Endothelial cell of umbilical vein (primary cell): ENCODE measurements at regions not wholly inside any gene's neighbourhood (a gene's known extent, or its start where the extent isn't known, plus 50 kb on each side); places are given as distances from the start of the nearest gene placed in this dataset.
"Not testable (repeated sequence)": the region's sequence is repeated elsewhere in the genome, so short reads cannot be mapped to it uniquely, and the experiment has no call there.

Experiments used
- BruUV-seq: library from RNA; stranded (reverse); fragments of 400-500 nt; replicated peaks from 2 replicates; lab custom pipeline; 2021; lab: Mats Ljungman, UMichigan
- CTCF ChIA-PET: fragments of 300-600, 350-600 bp; sonication (Branson Sonifier 250); formaldehyde crosslinking; loops from one replicate; lab custom pipeline; 2021; ENCODE audit warnings: antibody characterized with exemption, inconsistent platforms; lab: Charles Lee
- POLR2A ChIA-PET: fragments of 300-600, 350-600 bp; sonication (Branson Sonifier 250); formaldehyde crosslinking; loops from one replicate; lab custom pipeline; 2021; ENCODE audit warnings: antibody characterized with exemption, inconsistent platforms; lab: Charles Lee
- DNase-seq: peaks from one replicate; pipeline ENCODE4 v3.0.0-alpha.2; 2011; ENCODE audit warnings: low read depth, low spot score
- FAIRE-seq: peaks from 2 replicates; lab custom pipeline; 2011; peaks lifted over from hg19 to GRCh38; lab: Jason Lieb, UNC
- H2AFZ ChIP-seq: 2 replicates; pipeline ENCODE4 v1.6.0; 2012; ENCODE audit warnings: low read depth, low read length, control low read depth, inconsistent platforms
- H3K27ac ChIP-seq: 2 replicates; pipeline ENCODE4 v1.5.1; 2011; ENCODE audit warnings: low read depth, mild to moderate bottlenecking, control low read depth, low read length, moderate library complexity; ENCODE audit not compliant: insufficient read depth
- H3K27me3 ChIP-seq, 2 experiments: 2 replicates each; pipeline versions ENCODE4 v1.6.0 to v1.6.1; 2011; ENCODE audit warnings: low read length in 2 of 2, mixed read lengths in 1 of 2; ENCODE audit not compliant: control insufficient read depth in 2 of 2, insufficient read depth in 2 of 2
- H3K36me3 ChIP-seq, 2 experiments: 2 replicates in 1 of 2; 3 replicates in 1 of 2; pipeline ENCODE4 v1.5.1; 2011; ENCODE audit warnings: low read length in 2 of 2, mild to moderate bottlenecking in 1 of 2, moderate library complexity in 1 of 2; ENCODE audit not compliant: control insufficient read depth in 2 of 2, insufficient read depth in 2 of 2; ENCODE audit errors: extremely low read depth in 1 of 2
- H3K4me1 ChIP-seq: 3 replicates; pipeline ENCODE4 v1.5.1; 2011; ENCODE audit warnings: mild to moderate bottlenecking, low read length; ENCODE audit not compliant: control insufficient read depth, insufficient read depth; ENCODE audit errors: extremely low read depth
- H3K4me2 ChIP-seq: 2 replicates; pipeline ENCODE4 v1.6.1; 2011; ENCODE audit warnings: low read length, control low read depth, mixed read lengths; ENCODE audit not compliant: insufficient read depth
- H3K4me3 ChIP-seq, 3 experiments: fragments of 200-600 bp in 1 of 3; sonication (generic), shearing (Covaris generic) in 1 of 3; replicated peaks in 1 of 3; 2 replicates each; pipeline ENCODE4 v1.5.1; 2011 to 2016; ENCODE audit warnings: control low read depth in 3 of 3, low read length in 3 of 3, mild to moderate bottlenecking in 2 of 3, inconsistent platforms in 1 of 3, low read depth in 1 of 3, moderate library complexity in 1 of 3; ENCODE audit not compliant: insufficient read depth in 1 of 3
- H3K79me2 ChIP-seq: 2 replicates; pipeline ENCODE4 v1.6.0; 2012; ENCODE audit warnings: low read length, inconsistent platforms; ENCODE audit not compliant: control insufficient read depth, insufficient read depth
- H3K9ac ChIP-seq: replicated peaks from 2 replicates; pipeline ENCODE3; 2011; ENCODE audit warnings: low read length, control low read depth; ENCODE audit not compliant: insufficient read depth; ENCODE audit errors: extremely low read depth
- H3K9me1 ChIP-seq: replicated peaks from 3 replicates; pipeline ENCODE4 v1.6.0; 2011; ENCODE audit warnings: mild to moderate bottlenecking, low read length; ENCODE audit not compliant: control insufficient read depth, insufficient read depth; ENCODE audit errors: extremely low read depth
- H3K9me3 ChIP-seq: replicated peaks from 2 replicates; pipeline ENCODE4 v1.5.1; 2012; ENCODE audit warnings: low read length, inconsistent platforms; ENCODE audit not compliant: control insufficient read depth, insufficient read depth
- H4K20me1 ChIP-seq: replicated peaks from 2 replicates; pipeline ENCODE3; 2011; ENCODE audit warnings: mild to moderate bottlenecking, low read length; ENCODE audit not compliant: control insufficient read depth, insufficient read depth; ENCODE audit errors: extremely low read depth
- EZH2 ChIP-seq: IDR thresholded peaks from 2 replicates; pipeline ENCODE4 v1.6.1; 2012; ENCODE audit warnings: borderline replicate concordance, low read depth, mild to moderate bottlenecking, moderate library complexity, low read length, inconsistent platforms; ENCODE audit not compliant: severe bottlenecking
- FOS ChIP-seq: IDR thresholded peaks from 2 replicates; pipeline ENCODE4 v1.6.1; 2011; ENCODE audit warnings: mild to moderate bottlenecking, low read length, moderate library complexity, borderline replicate concordance; ENCODE audit not compliant: insufficient read depth
- GATA2 ChIP-seq: IDR thresholded peaks from 2 replicates; pipeline ENCODE4 v1.7.0; 2011; ENCODE audit warnings: low read depth, mild to moderate bottlenecking, moderate library complexity, mixed read lengths, low read length; ENCODE audit not compliant: insufficient read length, insufficient read depth
- JUN ChIP-seq: IDR thresholded peaks from 2 replicates; pipeline ENCODE4 v1.6.1; 2011; ENCODE audit warnings: borderline replicate concordance, low read depth; ENCODE audit not compliant: insufficient read length, insufficient read depth
- MYC ChIP-seq: IDR thresholded peaks from one replicate; pipeline ENCODE4 v1.6.1; 2011; ENCODE audit warnings: mild to moderate bottlenecking, low read depth, low read length
- POLR2A ChIP-seq: IDR thresholded peaks from 2 replicates; pipeline ENCODE4 v1.6.1; 2012; ENCODE audit warnings: low read depth, mild to moderate bottlenecking, control low read depth, low read length
- POLR2AphosphoS5 ChIP-seq: IDR thresholded peaks from 2 replicates; pipeline ENCODE4 v1.6.1; 2012; ENCODE audit warnings: low read depth, mild to moderate bottlenecking, control low read depth, low read length, moderate library complexity; ENCODE audit not compliant: insufficient read depth
- dilution Hi-C: fragments of 300-500 bp; cut with MboI; formaldehyde crosslinking; loops from one replicate; pipeline ENCODE4 v1.15.0; 2019; ENCODE audit warnings: low sequenced_read_pairs; ENCODE audit not compliant: extremely low pct_ligation_motif_present
- intact Hi-C: fragments of 100-400 bp; cut with micrococcal nuclease; formaldehyde crosslinking; loops from one replicate; pipeline ENCODE4 v1.10.0; 2022
- TF ChIP-seq, protein P1 (sequence below): IDR thresholded peaks from 2 replicates; pipeline ENCODE4 v1.6.1; 2011; ENCODE audit not compliant: insufficient read depth, insufficient read length

DNA sequence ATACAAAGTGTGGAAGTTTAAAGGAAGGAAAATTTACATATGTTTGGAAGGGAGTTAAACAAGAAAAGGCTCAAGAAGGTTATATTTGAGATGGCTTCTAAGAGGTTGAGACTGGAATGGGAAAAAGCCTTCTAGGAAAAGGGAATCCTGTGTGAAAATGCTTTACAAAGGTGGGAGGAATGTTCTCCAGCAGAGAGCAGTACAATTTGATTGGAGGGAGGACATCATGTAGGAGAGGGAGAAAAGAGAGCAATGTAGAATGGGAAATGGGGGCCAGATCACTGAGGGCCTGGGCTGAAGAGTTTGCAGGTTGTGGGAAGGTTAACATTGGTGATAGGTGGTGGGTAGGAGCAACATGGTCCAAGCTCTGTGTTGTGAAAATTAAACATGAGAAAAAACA lies 366.9 kb downstream of the XPNPEP1 start:
- H4K20me1 ChIP-seq, result no peaks in the 10 kb centered on the region
- no peaks in the 10 kb centered on the region for H3K4me1 ChIP-seq
- no peak for DNase-seq
- no peak overlapping the region for H3K4me3 ChIP-seq
- H2AFZ ChIP-seq, result no peak overlapping the region
- CTCF ChIA-PET, result no interaction called here
- no peak overlapping the region for H3K27ac ChIP-seq
- H3K9me3 ChIP-seq, result peaks cover 2% of the 10 kb centered on the region
- H3K79me2 ChIP-seq, result no peaks in the 10 kb centered on the region
- BruUV-seq, result no TSS peak
- TF ChIP-seq JUN (no peak), MYC (no peak), FOS (no peak), GATA2 (no peak), POLR2A (no peak), EZH2 (no peak), POLR2AphosphoS5 (no peak)
- TF ChIP-seq, protein P1, sequence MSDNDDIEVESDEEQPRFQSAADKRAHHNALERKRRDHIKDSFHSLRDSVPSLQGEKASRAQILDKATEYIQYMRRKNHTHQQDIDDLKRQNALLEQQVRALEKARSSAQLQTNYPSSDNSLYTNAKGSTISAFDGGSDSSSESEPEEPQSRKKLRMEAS, result no peak
- intact Hi-C loops, result no loop called here
- no peaks in the 10 kb centered on the region for H3K36me3 ChIP-seq
- no peak overlapping the region for H3K9ac ChIP-seq
- H3K27me3 ChIP-seq, result no peaks in the 10 kb centered on the region
- dilution Hi-C loops, result no loop called here
- H3K9me1 ChIP-seq, result no peaks in the 10 kb centered on the region
- H3K4me2 ChIP-seq, result no peak overlapping the region
- POLR2A ChIA-PET, result no interaction called here
- no peak for FAIRE-seq

DNA sequence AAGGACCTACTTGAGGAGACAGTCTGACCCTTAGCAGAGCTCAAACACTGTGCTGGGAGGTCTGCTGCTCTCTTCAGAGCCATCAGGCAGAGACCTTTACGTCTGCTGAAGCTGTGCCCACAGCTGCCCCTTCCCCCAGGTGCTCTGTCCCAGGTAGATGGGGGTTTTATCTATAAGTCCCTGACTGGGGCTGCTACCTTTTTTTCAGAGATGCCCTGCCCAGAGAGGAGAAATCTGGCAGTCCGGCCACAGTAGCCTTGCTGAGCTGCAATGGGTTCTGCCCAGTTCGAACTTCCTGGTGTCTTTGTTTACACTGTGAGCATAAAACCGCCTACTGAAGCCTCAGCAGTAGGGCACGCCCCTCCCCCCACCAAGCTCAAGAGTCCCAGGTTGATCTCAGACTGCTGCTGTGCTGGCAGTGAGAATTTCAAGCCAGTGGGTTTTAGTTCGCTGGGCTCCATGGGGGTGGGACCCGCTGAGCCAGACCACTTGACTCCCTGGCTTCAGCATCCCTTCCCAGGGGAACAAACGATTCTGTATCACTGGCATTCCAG lies 381.2 kb downstream of the XPNPEP1 start:
- CTCF ChIA-PET, POLR2A ChIA-PET, H3K4me1 ChIP-seq, intact Hi-C loops, H3K4me3 ChIP-seq, H3K4me2 ChIP-seq, FAIRE-seq, H3K27me3 ChIP-seq, BruUV-seq, H3K36me3 ChIP-seq, H3K79me2 ChIP-seq, H3K9me1 ChIP-seq, H3K9ac ChIP-seq, H4K20me1 ChIP-seq, H3K9me3 ChIP-seq, H2AFZ ChIP-seq, DNase-seq, H3K27ac ChIP-seq, dilution Hi-C loops: not testable (repeated sequence)
